ENCODE measurements at regions not wholly inside any gene's neighbourhood (a gene's known extent, or its start where the extent isn't known, plus 50 kb on each side); places are given as distances from the start of the nearest gene placed in this dataset.

DNA sequence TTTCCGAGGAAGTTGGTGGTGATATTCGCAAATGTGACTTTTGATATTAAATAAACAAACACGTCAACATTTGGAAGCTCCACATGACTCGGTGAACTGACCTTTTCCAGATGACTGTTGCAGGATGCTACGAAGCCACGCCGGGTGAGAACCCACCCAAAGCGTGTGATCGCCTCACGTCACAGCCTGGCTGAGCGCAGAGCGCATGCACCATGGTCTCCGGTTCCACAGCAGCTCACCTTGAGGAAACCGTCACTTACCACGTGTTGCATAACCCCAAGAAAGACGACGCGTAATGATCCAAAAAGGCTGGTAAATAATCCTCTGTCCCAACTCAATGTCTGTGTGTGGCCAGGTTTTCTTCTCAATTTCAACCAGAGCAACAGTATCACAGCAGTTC, 64.5 kb upstream of the CTDP1 start:
- H3K9ac ChIP-seq (ENCODE audit: low read length) = no peak overlapping the region
- no peaks in the 10 kb centered on the region for H3F3A ChIP-seq (ENCODE audit: insufficient read depth, low read length)
- H2AFZ ChIP-seq (ENCODE audit: low read length) = no peak overlapping the region
- TF ChIP-seq, protein P1, sequence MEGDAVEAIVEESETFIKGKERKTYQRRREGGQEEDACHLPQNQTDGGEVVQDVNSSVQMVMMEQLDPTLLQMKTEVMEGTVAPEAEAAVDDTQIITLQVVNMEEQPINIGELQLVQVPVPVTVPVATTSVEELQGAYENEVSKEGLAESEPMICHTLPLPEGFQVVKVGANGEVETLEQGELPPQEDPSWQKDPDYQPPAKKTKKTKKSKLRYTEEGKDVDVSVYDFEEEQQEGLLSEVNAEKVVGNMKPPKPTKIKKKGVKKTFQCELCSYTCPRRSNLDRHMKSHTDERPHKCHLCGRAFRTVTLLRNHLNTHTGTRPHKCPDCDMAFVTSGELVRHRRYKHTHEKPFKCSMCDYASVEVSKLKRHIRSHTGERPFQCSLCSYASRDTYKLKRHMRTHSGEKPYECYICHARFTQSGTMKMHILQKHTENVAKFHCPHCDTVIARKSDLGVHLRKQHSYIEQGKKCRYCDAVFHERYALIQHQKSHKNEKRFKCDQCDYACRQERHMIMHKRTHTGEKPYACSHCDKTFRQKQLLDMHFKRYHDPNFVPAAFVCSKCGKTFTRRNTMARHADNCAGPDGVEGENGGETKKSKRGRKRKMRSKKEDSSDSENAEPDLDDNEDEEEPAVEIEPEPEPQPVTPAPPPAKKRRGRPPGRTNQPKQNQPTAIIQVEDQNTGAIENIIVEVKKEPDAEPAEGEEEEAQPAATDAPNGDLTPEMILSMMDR (IDR thresholded peaks at IDR 0.05; ENCODE audit: low read length) = no peak
- TF ChIP-seq EZH2phosphoT487 (IDR thresholded peaks at IDR 0.05; ENCODE audit: low read length) (no peak), EZH2 (optimal IDR thresholded peaks at IDR 0.05; ENCODE audit: low read depth, low read length) (no peak)
- no peaks in the 10 kb centered on the region for H3K9me2 ChIP-seq (replicated peaks; ENCODE audit: insufficient read depth, low read length)
- H3K4me1 ChIP-seq (ENCODE audit: low read length) = no peaks in the 10 kb centered on the region
- no peak overlapping the region for H3K4me2 ChIP-seq (ENCODE audit: low read depth, low read length)
- no peak overlapping the region for H3K27ac ChIP-seq (ENCODE audit: low read length)
- DNase-seq = no peak
- no peaks in the 10 kb centered on the region for H3K27me3 ChIP-seq (replicated peaks; ENCODE audit: insufficient read depth, low read length)
- no peak overlapping the region for H3K4me3 ChIP-seq (ENCODE audit: low read length)
- H3K36me3 ChIP-seq (replicated peaks; ENCODE audit: insufficient read depth, low read length) = no peaks in the 10 kb centered on the region
- no peaks in the 10 kb centered on the region for H3K79me2 ChIP-seq (ENCODE audit: low read length)
- H3K9me3 ChIP-seq (replicated peaks; ENCODE audit: insufficient read depth, low read length) = no peaks in the 10 kb centered on the region
- no peaks in the 10 kb centered on the region for H4K20me1 ChIP-seq (ENCODE audit: insufficient read depth, low read length)

DNA sequence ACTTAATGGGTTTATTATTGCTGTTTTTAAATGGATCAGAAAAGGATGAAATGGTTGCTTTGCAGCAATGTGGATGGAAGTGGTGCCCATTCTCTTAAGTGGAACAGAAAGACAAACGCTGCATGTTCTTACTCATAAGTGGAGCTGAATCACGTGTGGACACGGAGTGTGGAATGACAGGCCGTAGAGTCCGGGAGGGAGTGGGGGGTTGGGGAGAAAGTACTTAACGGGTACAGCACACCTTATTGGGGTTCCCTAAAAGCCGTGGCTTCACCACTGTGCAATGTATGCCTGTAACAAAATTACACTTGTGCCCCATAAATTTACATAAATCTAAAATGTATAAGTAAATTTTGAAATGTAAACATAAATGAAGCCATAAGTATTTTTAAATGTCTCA, 64.0 kb upstream of the CTDP1 start:
- Histone ChIP-seq H3K27ac (ENCODE audit: low read length) (no peak overlapping the region), H3K9ac (ENCODE audit: low read length) (no peak overlapping the region), H3K36me3 (replicated peaks; ENCODE audit: insufficient read depth, low read length) (no peaks in the 10 kb centered on the region), H3K9me2 (replicated peaks; ENCODE audit: insufficient read depth, low read length) (no peaks in the 10 kb centered on the region), H3K4me2 (ENCODE audit: low read depth, low read length) (no peak overlapping the region), H2AFZ (ENCODE audit: low read length) (no peak overlapping the region), H3K27me3 (replicated peaks; ENCODE audit: insufficient read depth, low read length) (no peaks in the 10 kb centered on the region), H3K4me3 (ENCODE audit: low read length) (no peak overlapping the region), H3K79me2 (ENCODE audit: low read length) (no peaks in the 10 kb centered on the region), H3F3A (ENCODE audit: insufficient read depth, low read length) (no peaks in the 10 kb centered on the region), H3K4me1 (ENCODE audit: low read length) (no peaks in the 10 kb centered on the region), H3K9me3 (replicated peaks; ENCODE audit: insufficient read depth, low read length) (no peaks in the 10 kb centered on the region), H4K20me1 (ENCODE audit: insufficient read depth, low read length) (no peaks in the 10 kb centered on the region)
- DNase-seq = no peak
- no peak for TF ChIP-seq EZH2 (optimal IDR thresholded peaks at IDR 0.05; ENCODE audit: low read depth, low read length)
- TF ChIP-seq, protein P1 (IDR thresholded peaks at IDR 0.05; ENCODE audit: low read length) = no peak
- no peak for TF ChIP-seq EZH2phosphoT487 (IDR thresholded peaks at IDR 0.05; ENCODE audit: low read length)

DNA sequence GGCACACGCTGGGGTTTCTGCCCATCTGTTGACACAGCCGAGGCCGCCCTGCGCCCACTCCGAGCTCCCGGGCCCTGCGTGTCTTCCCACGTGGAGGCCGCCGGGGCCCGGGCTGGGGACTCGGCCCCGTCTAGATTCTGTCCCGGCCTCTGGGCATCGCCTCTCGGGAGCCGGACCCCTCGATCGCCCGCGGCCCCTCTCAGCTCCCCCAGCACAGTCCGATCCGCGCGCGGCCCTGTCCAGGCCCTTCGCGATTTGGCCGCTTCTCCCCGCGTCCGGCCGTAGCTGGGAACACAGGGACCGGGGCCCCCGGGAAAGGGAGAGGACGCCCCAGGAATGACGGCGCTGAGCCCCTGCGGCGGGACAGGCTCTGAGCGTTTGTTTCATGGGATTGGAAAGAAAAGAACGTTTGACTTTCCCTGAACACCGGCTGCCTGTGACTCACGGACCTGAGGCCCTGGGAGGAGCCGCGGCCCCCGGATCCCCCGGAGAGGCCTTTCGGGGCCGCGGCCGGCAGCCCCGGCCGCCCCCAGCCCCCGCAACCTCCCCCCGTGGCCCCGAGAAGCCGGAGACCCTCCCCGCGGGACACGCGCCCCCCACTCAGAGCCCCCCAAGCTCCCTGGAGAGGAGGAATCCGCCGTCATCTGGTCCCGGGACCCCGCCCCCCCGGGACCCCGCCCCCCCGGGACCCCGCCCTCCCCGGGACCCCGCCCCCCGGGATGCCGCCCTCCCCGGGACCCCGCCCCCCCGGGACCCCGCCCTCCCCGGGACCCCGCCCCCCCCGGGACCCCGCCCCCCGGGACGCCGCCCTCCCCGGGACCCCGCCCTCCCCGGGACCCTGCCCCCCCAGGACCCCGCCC, 62.7 kb upstream of the CTDP1 start:
- Histone ChIP-seq H2AFZ (ENCODE audit: low read length) (no peak overlapping the region), H3K27me3 (replicated peaks; ENCODE audit: insufficient read depth, low read length) (no peaks in the 10 kb centered on the region), H3K4me2 (ENCODE audit: low read depth, low read length) (no peak overlapping the region), H3K36me3 (replicated peaks; ENCODE audit: insufficient read depth, low read length) (no peaks in the 10 kb centered on the region), H3K9me3 (replicated peaks; ENCODE audit: insufficient read depth, low read length) (no peaks in the 10 kb centered on the region), H3K9me2 (replicated peaks; ENCODE audit: insufficient read depth, low read length) (no peaks in the 10 kb centered on the region), H3K4me1 (ENCODE audit: low read length) (no peaks in the 10 kb centered on the region), H3F3A (ENCODE audit: insufficient read depth, low read length) (no peaks in the 10 kb centered on the region), H3K79me2 (ENCODE audit: low read length) (no peaks in the 10 kb centered on the region), H3K9ac (ENCODE audit: low read length) (no peak overlapping the region), H3K4me3 (ENCODE audit: low read length) (no peak overlapping the region), H3K27ac (ENCODE audit: low read length) (no peak overlapping the region), H4K20me1 (ENCODE audit: insufficient read depth, low read length) (no peaks in the 10 kb centered on the region)
- TF ChIP-seq EZH2 (optimal IDR thresholded peaks at IDR 0.05; ENCODE audit: low read depth, low read length) (no peak), EZH2phosphoT487 (IDR thresholded peaks at IDR 0.05; ENCODE audit: low read length) (no peak)
- TF ChIP-seq, protein P1 (IDR thresholded peaks at IDR 0.05; ENCODE audit: low read length) = no peak
- DNase-seq = no peak

Measured in MM.1S (cell line).